AG09309 (cell line): ENCODE measurements at regions not wholly inside any gene's neighbourhood (a gene's known extent, or its start where the extent isn't known, plus 50 kb on each side); places are given as distances from the start of the nearest gene placed in this dataset.
"Not testable (repeated sequence)": the region's sequence is repeated elsewhere in the genome, so short reads cannot be mapped to it uniquely, and the experiment has no call there.

Experiments used
- DNase-seq: peaks from one replicate; pipeline ENCODE4 v3.0.0-alpha.2; 2010; ENCODE audit warnings: low read depth
- H3K4me3 ChIP-seq: 2 replicates; pipeline ENCODE4 v1.5.1; 2011; ENCODE audit warnings: mild to moderate bottlenecking, low read depth, low read length, moderate library complexity; ENCODE audit not compliant: control insufficient read depth
- CTCF ChIP-seq: IDR thresholded peaks from 2 replicates; pipeline ENCODE4 v1.5.1; 2011; ENCODE audit warnings: mild to moderate bottlenecking, low read depth, low read length, inconsistent platforms; ENCODE audit not compliant: insufficient read depth, control insufficient read depth; ENCODE audit errors: missing control alignments

- TF ChIP-seq CTCF = no peak
- no peak overlapping the region for H3K4me3 ChIP-seq
- DNase-seq = no peak
Observed at GRCh38 chr6:81886157-81886556, 133.7 kb upstream of the TENT5A start.

- TF ChIP-seq CTCF = no peak
- no peak for DNase-seq
- H3K4me3 ChIP-seq = no peak overlapping the region
Observed at GRCh38 chr6:81881660-81882059, 129.2 kb upstream of the TENT5A start.

GRCh38 chr6:81878479-81878878 lies 126.0 kb upstream of the TENT5A start:
- no peak for DNase-seq
- TF ChIP-seq CTCF = no peak
- H3K4me3 ChIP-seq = no peak overlapping the region

- no peak for DNase-seq
Observed at GRCh38 chr6:81876971-81877370, 124.5 kb upstream of the TENT5A start.

GRCh38 chr6:81875782-81876293 lies 123.4 kb upstream of the TENT5A start:
- TF ChIP-seq CTCF = no peak

More at GRCh38 chr6:81876971-81877370, 124.5 kb upstream of the TENT5A start:
- no peak for TF ChIP-seq CTCF
- no peak overlapping the region for H3K4me3 ChIP-seq

GRCh38 chr6:81869749-81870508 lies 117.4 kb upstream of the TENT5A start:
- DNase-seq, H3K4me3 ChIP-seq: not testable (repeated sequence)

More at GRCh38 chr6:81875782-81876293, 123.4 kb upstream of the TENT5A start:
- no peak for DNase-seq
- no peak overlapping the region for H3K4me3 ChIP-seq

GRCh38 chr6:81865712-81866111 lies 113.2 kb upstream of the TENT5A start:
- TF ChIP-seq CTCF = no peak
- peak; percentile 16 for DNase-seq
- no peak overlapping the region for H3K4me3 ChIP-seq
